ENCODE measurements at regions not wholly inside any gene's neighbourhood (a gene's known extent, or its start where the extent isn't known, plus 50 kb on each side); places are given as distances from the start of the nearest gene placed in this dataset.
A peak's percentile ranks its signal among the peaks of the same experiment; 100 is the strongest.

- peaks cover 26% of the 10 kb centered on the region for H3K4me1 Mint-ChIP-seq
- TF ChIP-seq CTCF (IDR thresholded peaks at IDR 0.05), result no peak
- no peak overlapping the region for H3K27ac Mint-ChIP-seq
- H3K36me3 Mint-ChIP-seq (ENCODE audit: low read depth), result no peaks in the 10 kb centered on the region
- H3K27me3 Mint-ChIP-seq (ENCODE audit: low read depth, poor library complexity), result peaks cover 2% of the 10 kb centered on the region
- H3K4me3 Mint-ChIP-seq, result no peak overlapping the region
- H3K9me3 Mint-ChIP-seq, result no peaks in the 10 kb centered on the region
- DNase-seq, result no peak
Observed at GRCh38 chr4:186481998-186482790, 73.2 kb downstream of the MTNR1A start.

- H3K27ac Mint-ChIP-seq, result peak overlapping the region; percentile 86
- H3K4me3 Mint-ChIP-seq, result no peak overlapping the region
Observed at GRCh38 chr4:186475202-186475601, 80.2 kb downstream of the MTNR1A start.

GRCh38 chr4:186473933-186474332, 81.4 kb downstream of the MTNR1A start:
- TF ChIP-seq CTCF (IDR thresholded peaks at IDR 0.05), result no peak
- Mint-ChIP-seq H3K36me3 (ENCODE audit: low read depth) (no peaks in the 10 kb centered on the region), H3K4me3 (no peak overlapping the region), H3K27me3 (ENCODE audit: low read depth, poor library complexity) (peaks cover 12% of the 10 kb centered on the region), H3K27ac (no peak overlapping the region), H3K9me3 (peaks cover 6% of the 10 kb centered on the region), H3K4me1 (peaks cover 26% of the 10 kb centered on the region)
- no peak for DNase-seq

More at GRCh38 chr4:186475202-186475601, 80.2 kb downstream of the MTNR1A start:
- Mint-ChIP-seq H3K36me3 (ENCODE audit: low read depth) (no peaks in the 10 kb centered on the region), H3K9me3 (peaks cover 6% of the 10 kb centered on the region), H3K4me1 (peaks cover 26% of the 10 kb centered on the region), H3K27me3 (ENCODE audit: low read depth, poor library complexity) (peaks cover 10% of the 10 kb centered on the region)
- no peak for DNase-seq
- no peak for TF ChIP-seq CTCF (IDR thresholded peaks at IDR 0.05)

- Mint-ChIP-seq H3K36me3 (ENCODE audit: low read depth) (no peaks in the 10 kb centered on the region), H3K27me3 (ENCODE audit: low read depth, poor library complexity) (peaks cover 12% of the 10 kb centered on the region), H3K4me1 (peaks cover 26% of the 10 kb centered on the region), H3K4me3 (no peak overlapping the region), H3K9me3 (peaks cover 6% of the 10 kb centered on the region), H3K27ac (no peak overlapping the region)
- DNase-seq, result peak; percentile 22
- peak; percentile 54 for TF ChIP-seq CTCF (IDR thresholded peaks at IDR 0.05)
Observed at GRCh38 chr4:186472948-186473347, 82.4 kb downstream of the MTNR1A start.

GRCh38 chr4:186471441-186471840, 83.9 kb downstream of the MTNR1A start:
- H3K27ac Mint-ChIP-seq, result no peak overlapping the region
- H3K4me3 Mint-ChIP-seq, result no peak overlapping the region
- H3K4me1 Mint-ChIP-seq, result peaks cover 26% of the 10 kb centered on the region
- H3K9me3 Mint-ChIP-seq, result peaks cover 6% of the 10 kb centered on the region
- H3K36me3 Mint-ChIP-seq (ENCODE audit: low read depth), result no peaks in the 10 kb centered on the region
- no peak for DNase-seq
- H3K27me3 Mint-ChIP-seq (ENCODE audit: low read depth, poor library complexity), result peaks cover 12% of the 10 kb centered on the region
- no peak for TF ChIP-seq CTCF (IDR thresholded peaks at IDR 0.05)

GRCh38 chr4:186458050-186458449, 97.3 kb downstream of the MTNR1A start:
- Mint-ChIP-seq H3K27ac (no peak overlapping the region), H3K36me3 (ENCODE audit: low read depth) (no peaks in the 10 kb centered on the region), H3K4me3 (no peak overlapping the region), H3K27me3 (ENCODE audit: low read depth, poor library complexity) (peaks cover 5% of the 10 kb centered on the region), H3K9me3 (peaks cover 22% of the 10 kb centered on the region), H3K4me1 (peaks cover 11% of the 10 kb centered on the region)
- no peak for DNase-seq
- TF ChIP-seq CTCF (IDR thresholded peaks at IDR 0.05), result no peak
